GM23248 (cell line): ENCODE measurements at regions not wholly inside any gene's neighbourhood (a gene's known extent, or its start where the extent isn't known, plus 50 kb on each side); places are given as distances from the start of the nearest gene placed in this dataset.

ENCODE experiments used
- EZH2 ChIP-seq: fragments of 200-600 bp; sonication (generic); IDR thresholded peaks from 2 replicates; pipeline ENCODE4 v1.6.1; 2018; ENCODE audit warnings: antibody characterized with exemption, mild to moderate bottlenecking; ENCODE audit not compliant: insufficient read depth, poor library complexity, severe bottlenecking
- EZH2phosphoT487 ChIP-seq: fragments of 200-600 bp; sonication (generic); IDR thresholded peaks from 2 replicates; pipeline ENCODE4 v1.6.1; 2018; ENCODE audit warnings: antibody characterized with exemption, moderate library complexity, mild to moderate bottlenecking, low read depth; ENCODE audit not compliant: insufficient read depth

DNA sequence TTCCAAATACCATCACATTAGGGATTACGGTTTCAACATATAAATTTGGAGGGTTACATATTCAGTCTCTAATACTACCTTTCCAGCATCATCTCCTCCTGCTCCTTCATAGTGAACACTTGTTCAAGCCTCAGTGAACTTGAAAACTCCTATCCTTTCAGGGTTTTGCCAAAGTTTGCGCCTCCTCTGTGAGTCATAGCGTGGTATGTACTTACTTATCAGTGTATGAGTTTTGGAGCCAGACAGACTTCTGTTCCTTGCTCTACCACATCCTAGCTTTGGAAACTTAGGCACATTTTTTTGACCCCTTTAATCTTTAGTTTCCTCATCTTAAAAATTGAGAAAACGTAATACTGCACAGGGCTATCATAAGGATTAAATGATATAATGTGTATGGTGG is 160.1 kb upstream of the ZC3H12C start:
- no peak for TF ChIP-seq EZH2
- no peak for TF ChIP-seq EZH2phosphoT487
